HG02973 (cell line): ENCODE measurements at regions not wholly inside any gene's neighbourhood (a gene's known extent, or its start where the extent isn't known, plus 50 kb on each side); places are given as distances from the start of the nearest gene placed in this dataset.
"Not testable (repeated sequence)": the region's sequence is repeated elsewhere in the genome, so short reads cannot be mapped to it uniquely, and the experiment has no call there.

Source experiments
- ATAC-seq: cut with Tn5 transposase; IDR thresholded peaks from one replicate; pipeline ENCODE4 v1.9.1; 2021; ENCODE audit warnings: moderate library complexity; ENCODE audit not compliant: unreplicated experiment

DNA sequence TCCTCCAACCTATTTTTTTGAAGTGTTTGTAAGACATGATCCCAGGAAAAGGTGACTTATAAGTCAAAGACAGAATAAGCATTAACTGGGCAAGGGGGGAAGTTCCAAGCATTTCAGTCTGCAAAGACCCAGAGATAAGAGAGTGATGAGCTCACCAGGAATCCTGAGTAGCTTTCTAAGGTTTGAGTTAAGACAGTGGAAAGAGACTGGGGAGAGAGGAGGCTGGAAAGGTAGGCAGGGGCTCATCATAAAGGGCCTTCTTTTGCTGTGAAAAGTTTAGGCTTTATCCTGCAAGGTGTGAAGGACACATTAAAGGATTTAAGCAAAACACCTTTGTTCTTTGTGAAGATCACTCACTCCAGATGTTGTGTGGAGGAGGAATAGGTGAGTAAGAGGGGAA lies 438.8 kb downstream of the CHL1 start:
- ATAC-seq, result no peak

DNA sequence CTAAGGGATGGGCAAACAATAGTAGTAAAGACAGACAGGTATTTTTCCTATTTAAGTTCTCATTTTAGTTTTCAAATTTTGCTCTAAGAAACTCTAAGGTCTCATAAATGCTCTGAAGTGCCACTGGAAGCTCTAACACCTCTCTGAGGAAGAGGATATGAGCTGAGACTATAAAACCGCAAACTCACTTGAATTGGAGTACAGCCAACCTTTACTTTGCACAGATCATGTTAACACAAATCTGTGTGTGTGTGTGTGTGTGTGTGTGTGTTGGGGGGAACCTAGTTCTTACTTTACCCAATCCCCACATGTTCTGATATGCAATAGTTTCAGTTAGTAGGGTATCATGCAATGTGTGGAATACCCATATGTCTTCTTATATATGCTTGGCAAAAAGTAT lies 446.8 kb downstream of the CHL1 start:
- no peak for ATAC-seq

DNA sequence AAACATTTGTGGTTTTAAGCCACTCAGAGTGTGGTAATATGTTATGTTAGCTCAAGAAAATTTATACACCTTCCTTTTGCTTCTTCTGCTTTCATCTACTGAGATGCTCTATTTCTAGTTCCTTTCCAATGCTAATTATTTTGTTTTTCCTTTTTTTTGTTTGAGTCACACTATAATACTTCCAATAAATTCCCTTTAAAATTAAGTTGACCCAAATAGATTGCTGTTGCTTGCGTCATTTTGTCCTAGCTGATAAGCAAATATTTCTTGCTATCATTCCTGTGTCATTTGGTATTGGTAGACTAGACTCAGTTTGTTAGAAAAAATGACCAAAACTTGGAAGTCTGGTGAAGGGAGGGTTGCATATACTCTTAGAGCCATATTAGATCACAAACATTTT lies 437.0 kb upstream of the CNTN6 start:
- no peak for ATAC-seq

DNA sequence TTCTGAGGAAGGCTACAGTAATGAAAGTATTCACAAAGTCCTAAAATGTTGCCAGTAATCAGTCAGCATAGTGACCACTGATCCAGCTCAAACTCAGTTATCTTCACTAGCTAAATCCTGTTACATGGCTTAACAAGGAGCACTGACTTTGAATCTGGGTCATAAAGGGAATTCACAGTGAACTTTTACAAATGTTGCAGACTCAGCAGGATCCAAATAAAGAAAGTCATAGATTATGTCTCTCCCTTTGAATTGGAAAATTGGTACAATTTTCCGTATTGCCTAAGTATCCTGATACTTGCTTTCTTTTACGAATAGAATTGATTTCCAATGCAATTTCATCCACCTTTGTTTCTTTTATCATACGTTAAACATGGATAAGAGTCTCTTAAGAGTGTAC lies 431.5 kb upstream of the CNTN6 start:
- no peak for ATAC-seq

DNA sequence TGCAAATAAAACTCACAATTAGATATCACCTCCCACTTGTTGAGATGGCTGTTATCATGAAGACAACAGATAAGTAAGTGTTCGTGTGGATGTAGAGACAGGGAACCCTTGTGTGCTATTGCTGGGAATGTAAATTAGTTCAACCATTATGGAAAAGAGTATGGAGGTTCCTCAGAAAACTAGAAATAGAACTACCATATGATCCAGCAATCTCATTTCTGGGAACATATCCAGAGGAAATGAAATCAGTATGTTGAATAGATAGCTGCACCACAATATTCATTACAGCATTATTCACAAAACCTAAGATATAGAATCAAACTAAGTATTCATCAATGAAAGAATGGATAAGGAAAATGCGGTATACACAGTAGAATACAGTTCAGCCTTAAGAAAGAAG lies 418.7 kb upstream of the CNTN6 start:
- no peak for ATAC-seq

DNA sequence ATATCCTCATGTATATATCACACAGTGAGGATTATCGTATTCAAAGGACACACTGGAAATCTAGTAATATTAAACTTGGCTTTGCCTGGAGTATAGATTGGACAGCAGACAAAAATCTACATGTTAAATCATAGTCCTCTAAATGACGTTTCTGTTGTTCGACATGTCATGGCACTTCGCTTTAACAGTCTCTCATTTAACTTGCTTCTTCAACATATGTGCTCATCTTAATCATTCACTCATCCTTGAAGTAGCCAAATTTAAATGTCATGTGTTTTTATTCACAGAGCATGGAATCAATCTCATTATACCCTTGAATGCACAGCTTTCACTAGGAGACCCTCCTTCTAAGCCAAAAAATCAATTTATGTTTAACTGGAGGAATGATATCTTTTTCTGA lies 417.0 kb upstream of the CNTN6 start:
- ATAC-seq, result no peak

- ATAC-seq, result no peak
These were observed 409.1 kb upstream of the CNTN6 start for GRCh38 chr3:683770-684169.

- no peak for ATAC-seq
These were observed 402.1 kb upstream of the CNTN6 start for GRCh38 chr3:690770-691169.

DNA sequence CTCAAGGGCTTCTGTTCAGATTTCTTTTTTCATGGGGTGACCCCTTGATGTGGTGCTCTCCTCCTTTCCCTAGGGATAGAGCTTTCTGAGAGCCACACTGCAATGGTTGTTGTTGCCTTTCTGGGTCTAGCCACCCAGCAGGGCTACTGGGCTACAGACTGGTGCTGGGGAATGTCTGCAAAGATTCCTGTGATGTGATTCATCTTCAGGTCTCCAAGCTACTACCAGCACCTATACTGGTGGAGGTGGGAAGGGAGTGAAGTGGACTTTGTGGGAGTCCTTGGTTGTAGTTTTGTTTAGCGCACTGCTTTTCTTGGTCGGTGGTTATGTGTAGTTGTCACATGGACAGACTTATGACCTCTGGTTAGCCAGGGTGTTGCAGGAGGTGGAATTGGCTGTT lies 392.3 kb upstream of the CNTN6 start:
- no peak for ATAC-seq

- no peak for ATAC-seq
These were observed 385.8 kb upstream of the CNTN6 start for GRCh38 chr3:707041-707440.

DNA sequence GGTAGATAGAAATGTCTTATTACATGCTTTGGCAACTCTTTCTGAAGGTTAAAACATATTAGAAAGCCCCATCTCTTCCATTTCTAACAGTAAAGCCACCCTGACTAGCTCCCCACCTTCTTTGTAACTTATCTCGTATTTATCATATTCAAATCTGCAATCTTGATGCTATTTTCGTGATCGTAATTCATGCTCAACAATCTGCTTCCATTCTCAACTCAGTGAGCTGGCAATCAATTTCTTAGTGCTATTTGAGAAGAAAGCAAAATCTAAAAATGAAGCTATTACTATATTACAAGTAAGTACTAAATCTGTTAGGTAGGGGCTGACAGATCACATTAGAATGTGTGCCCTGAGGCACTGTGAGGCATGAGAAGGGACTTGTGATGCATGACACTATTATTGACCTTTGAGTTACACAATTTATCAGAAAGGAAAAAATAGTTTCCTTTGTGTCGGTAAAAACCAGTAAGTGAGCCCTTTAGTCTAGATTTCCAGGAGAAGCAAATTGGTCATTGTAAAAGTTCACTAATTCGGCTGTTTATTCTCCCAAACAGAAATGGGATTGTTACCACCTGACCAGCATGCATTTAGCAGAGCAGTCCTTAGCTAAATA lies 379.7 kb upstream of the CNTN6 start:
- ATAC-seq, result no peak

- ATAC-seq, result no peak
These were observed 378.7 kb upstream of the CNTN6 start for GRCh38 chr3:713947-714620.

DNA sequence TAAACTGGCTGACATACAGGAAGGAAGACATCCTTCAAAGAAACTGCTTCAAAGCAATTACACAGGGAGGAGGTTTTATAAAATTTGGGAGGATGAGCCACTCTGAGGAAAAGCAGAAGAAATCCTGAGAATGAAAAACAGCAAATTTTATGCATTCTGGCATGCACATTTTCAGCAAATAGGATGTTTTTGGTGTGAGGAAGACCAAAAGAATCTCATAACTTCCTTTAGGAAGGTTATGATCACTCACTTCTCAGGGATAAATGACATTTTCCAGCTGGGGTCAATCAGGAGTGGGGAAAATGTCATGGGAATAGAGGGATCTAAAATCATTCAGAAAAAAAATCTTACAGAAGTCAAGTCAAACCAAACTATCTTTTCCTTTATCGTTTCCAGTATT lies 371.7 kb upstream of the CNTN6 start:
- no peak for ATAC-seq

DNA sequence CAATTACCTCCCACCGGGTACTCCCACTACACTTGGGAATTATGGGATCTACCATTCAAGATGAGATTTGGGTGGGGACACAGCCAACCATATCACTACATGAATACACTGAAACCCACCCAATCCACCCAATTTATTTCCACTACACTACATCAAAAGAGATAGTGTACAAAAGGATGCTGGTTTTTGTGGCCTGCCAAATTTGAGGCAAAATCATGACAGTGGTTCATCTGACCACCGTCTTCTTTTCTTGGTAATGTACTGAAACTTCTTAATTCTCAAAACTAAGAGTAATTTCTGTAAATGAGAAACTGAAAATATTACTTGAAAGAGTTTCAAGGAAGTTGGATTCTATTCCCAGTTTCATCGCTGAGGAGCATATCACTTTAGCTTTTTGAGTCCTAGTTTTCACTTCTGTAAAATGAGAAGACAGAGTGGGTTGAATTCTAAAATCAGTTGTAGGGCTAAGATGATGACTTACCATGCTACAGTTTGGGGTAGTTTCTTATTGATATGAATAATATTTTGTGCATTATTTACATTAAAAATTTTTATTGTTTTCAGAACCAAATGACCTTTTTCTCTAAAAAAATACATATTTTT lies 360.4 kb upstream of the CNTN6 start:
- no peak for ATAC-seq

DNA sequence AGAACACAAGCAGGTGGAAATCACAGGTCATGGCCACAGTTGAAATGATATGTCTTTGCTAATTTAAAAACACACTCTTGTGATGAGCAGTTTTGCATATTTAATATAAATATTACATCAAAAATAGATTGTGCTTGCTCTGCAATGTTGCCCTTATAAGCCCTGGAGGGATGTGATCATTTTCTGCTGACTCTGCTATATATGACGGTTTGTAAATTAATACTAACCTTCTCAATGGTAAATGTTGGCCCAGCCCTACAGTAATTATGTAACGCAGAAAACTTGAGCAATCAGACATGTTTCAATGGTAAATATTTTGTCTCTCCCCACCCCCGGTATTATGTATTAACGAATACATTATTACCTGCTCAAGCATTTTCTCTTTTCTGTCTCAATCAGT lies 359.5 kb upstream of the CNTN6 start:
- no peak for ATAC-seq

DNA sequence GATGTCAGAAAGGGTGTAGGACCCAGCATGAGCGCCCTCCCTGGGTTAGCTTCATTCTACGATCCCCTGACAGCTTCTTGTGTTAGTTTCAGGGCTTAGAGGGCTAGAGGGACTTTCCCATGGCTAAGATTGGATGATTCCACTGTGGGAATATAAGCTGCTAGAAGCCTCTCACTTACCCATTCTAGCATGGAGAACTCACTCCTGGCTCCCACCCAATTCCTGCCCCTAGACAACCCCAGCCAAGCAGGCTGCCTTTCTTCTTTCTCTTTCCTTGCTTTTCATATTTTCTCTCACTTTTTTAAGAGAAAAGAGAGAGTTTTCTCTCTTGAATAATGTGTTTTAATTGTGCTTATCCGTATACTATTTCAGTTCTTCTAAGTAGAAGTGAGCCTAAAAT lies 335.1 kb upstream of the CNTN6 start:
- no peak for ATAC-seq

DNA sequence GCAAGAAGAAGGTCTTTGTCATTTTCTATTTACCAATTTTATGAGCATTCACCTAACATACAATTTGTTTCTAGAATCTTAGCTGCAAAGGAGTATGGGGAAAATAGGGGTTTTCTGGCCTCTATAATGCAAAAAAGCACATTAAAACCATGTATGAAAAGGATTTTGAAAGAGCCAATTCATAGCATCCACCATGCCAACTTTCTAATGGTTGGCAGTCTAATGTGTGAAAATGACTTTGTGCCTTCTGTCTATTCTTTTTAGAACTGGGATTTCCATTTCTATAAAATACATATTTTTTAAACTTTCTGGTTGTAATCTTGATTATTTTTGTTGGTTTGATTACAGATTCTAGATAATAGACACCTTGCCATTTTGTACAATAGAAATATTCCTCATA lies 333.7 kb upstream of the CNTN6 start:
- ATAC-seq, result no peak

DNA sequence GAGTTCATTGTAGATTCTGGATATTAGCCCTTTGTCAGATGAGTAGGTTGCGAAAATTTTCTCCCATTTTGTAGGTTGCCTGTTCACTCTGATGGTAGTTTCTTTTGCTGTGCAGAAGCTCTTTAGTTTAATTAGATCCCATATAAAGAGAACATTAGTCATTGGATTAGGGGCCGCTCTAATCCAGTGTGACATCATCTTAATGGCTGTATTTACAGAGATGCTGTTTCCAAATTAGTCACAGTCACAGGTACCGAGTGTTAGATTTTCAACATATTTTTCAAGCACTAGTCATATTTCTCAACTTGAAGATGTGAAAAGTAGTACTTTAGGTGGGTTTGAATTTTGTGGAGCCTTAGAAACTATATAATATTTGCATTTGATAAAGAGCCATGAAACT lies 319.4 kb upstream of the CNTN6 start:
- ATAC-seq, result not testable (repeated sequence)

DNA sequence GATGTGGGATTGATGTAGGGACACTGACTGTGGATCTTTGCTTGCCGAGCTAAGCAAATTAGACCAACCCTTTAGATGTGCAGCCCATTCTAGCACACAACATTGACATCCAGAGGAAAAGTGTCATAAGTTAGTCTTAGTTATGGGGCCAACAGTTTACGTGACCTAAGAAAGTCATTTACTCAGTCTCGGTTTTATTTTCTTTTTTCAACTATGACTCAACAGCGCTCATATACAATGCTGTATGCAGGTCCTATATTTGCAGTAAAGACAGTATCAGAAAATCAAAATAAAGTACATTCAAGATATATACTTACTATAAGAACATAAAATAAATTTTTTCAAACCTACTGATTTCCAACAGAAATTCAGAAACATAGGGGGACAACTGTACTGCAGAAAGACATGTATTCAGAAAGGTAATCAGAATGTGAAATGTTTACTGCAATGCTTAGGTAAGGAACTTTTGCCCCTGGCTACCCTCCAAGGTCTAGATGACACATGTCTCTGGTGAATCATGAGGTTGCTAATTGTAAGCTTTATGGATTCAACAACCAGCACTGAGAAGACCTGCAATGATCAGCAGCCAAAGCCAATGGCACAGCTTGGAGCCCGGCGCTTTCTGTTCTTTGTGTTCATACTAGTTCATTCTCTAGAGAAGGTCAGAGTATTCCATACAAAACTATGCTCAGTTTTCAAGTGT lies 317.5 kb upstream of the CNTN6 start:
- ATAC-seq, result no peak

DNA sequence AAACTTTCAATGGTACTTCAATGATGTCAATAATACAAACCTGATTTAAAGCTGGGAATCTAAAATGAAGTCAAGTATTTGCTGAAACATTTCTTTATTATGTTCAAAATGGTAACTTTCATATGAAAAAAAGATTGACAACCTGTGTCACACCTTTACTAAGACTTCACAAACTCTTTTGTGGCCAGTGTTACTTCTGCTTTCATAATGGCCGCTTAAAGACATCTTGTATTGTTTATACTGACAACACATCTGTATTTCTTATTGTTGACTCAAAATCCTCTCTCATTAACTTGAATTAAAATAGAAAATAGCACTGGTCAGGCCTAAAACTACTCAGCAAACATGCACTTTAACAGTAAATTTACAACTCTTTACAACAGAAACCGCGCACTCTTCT lies 312.3 kb upstream of the CNTN6 start:
- ATAC-seq, result no peak

DNA sequence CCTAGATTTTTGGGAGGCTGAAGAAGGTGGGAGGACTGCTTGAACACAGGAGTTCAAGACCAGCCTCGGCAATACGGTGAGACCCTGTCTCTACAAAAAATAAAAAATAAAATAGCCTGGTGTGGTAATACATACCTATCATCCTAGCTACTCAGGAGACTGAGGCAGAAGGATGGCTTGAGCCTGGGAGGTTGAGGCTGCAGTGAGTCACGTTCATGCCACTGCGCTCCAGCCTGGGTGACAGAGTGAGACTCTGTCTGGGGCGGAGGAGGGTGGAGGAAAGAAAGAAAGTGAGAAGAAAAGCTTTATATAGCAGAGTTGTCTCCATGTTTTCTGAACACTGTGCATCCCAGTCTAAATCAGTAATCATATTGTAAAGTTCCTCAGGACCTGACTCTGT lies 301.4 kb upstream of the CNTN6 start:
- ATAC-seq, result no peak

DNA sequence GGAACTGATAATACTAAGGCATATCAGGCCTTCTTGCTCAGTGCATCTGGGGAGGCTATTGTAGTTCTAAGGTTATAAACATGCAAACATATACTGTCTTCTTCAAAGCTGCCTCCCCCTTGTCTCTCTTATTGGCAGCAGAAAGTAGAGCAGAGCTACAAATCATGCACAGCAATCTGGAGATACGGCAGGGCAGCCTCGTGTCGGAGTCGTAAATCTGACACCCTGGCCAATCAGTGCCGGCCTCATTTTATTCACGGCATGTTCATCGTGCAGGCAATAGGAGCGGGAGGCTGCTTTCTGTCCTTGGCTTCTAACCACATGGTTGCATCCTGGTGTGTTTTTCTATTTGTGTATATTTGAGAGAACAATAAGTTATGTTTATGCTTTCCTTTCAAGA lies 300.2 kb upstream of the CNTN6 start:
- ATAC-seq, result no peak
